Liver (tissue), 8 donors: ENCODE measurements at regions not wholly inside any gene's neighbourhood (a gene's known extent, or its start where the extent isn't known, plus 50 kb on each side); places are given as distances from the start of the nearest gene placed in this dataset.

Source experiments
- DNase-seq: peaks from one replicate; pipeline ENCODE4 v3.0.0-alpha.2; 2017; ENCODE audit warnings: low spot score
- H3K27ac ChIP-seq, 2 donors: one replicate each; pipeline ENCODE4 v1.7.0; 2013; ENCODE audit warnings: inconsistent platforms in 2 of 2, low read length in 2 of 2, control low read depth in 1 of 2, low read depth in 1 of 2, mild to moderate bottlenecking in 1 of 2
- H3K27me3 ChIP-seq, 4 donors: one replicate each; pipeline versions ENCODE4 v1.6.1 to v1.7.0; 2013; ENCODE audit warnings: low read length in 3 of 4, inconsistent platforms in 1 of 4, mild to moderate bottlenecking in 1 of 4, moderate library complexity in 1 of 4; ENCODE audit not compliant: control insufficient read depth in 4 of 4, insufficient read depth in 4 of 4
- H3K36me3 ChIP-seq, 4 donors: one replicate each; pipeline versions ENCODE4 v1.6.1 to v1.7.0; 2013; ENCODE audit warnings: low read length in 3 of 4, mild to moderate bottlenecking in 3 of 4, low read depth in 1 of 4, moderate library complexity in 1 of 4; ENCODE audit not compliant: control insufficient read depth in 4 of 4, insufficient read depth in 3 of 4
- H3K4me1 ChIP-seq, 4 donors: one replicate each; pipeline versions ENCODE4 v1.6.1 to v1.7.0; 2013; ENCODE audit warnings: low read length in 3 of 4, mild to moderate bottlenecking in 3 of 4, moderate library complexity in 1 of 4; ENCODE audit not compliant: control insufficient read depth in 4 of 4, insufficient read depth in 4 of 4
- H3K4me3 ChIP-seq, 3 donors: one replicate each; pipeline versions ENCODE4 v1.6.1 to v1.7.0; 2013; ENCODE audit warnings: low read length in 3 of 3, control low read depth in 1 of 3, low read depth in 1 of 3, mild to moderate bottlenecking in 1 of 3
- H3K9ac ChIP-seq, 2 donors: one replicate each; pipeline ENCODE4 v1.7.0; 2013; ENCODE audit warnings: low read length in 2 of 2, mild to moderate bottlenecking in 2 of 2, moderate library complexity in 2 of 2, control low read depth in 1 of 2, low read depth in 1 of 2
- H3K9me3 ChIP-seq, 4 donors: one replicate each; pipeline versions ENCODE4 v1.6.1 to v1.7.0; 2013; ENCODE audit warnings: low read length in 3 of 4; ENCODE audit not compliant: control insufficient read depth in 4 of 4
- ATF3 ChIP-seq: IDR thresholded peaks from 2 replicates; pipeline ENCODE4 v1.6.1; 2016; ENCODE audit warnings: antibody characterized with exemption
- CTCF ChIP-seq: fragments of 150-350 bp; IDR thresholded peaks from 2 replicates; pipeline ENCODE4 v1.5.1; 2017; ENCODE audit warnings: improper control_type of control experiment, low read depth, low read length; ENCODE audit not compliant: missing input control
- EGR1 ChIP-seq, 2 donors: IDR thresholded peaks; 2 replicates each; pipeline ENCODE4 v1.6.1; 2016 to 2018; ENCODE audit warnings: antibody characterized with exemption in 2 of 2, low read depth in 2 of 2
- FOXA1 ChIP-seq: IDR thresholded peaks from 2 replicates; pipeline ENCODE4 v1.6.1; 2016; ENCODE audit warnings: antibody characterized with exemption
- FOXA2 ChIP-seq: IDR thresholded peaks from 2 replicates; pipeline ENCODE4 v1.6.1; 2016; ENCODE audit warnings: antibody characterized with exemption
- GABPA ChIP-seq, 2 donors: IDR thresholded peaks in 1 of 2; conservative IDR thresholded peaks in 1 of 2; 2 replicates each; pipeline ENCODE4 v1.6.1; 2016; ENCODE audit warnings: antibody characterized with exemption in 2 of 2, mild to moderate bottlenecking in 1 of 2, moderate library complexity in 1 of 2
- HNF4A ChIP-seq, 2 donors: conservative IDR thresholded peaks; 2 replicates each; pipeline ENCODE4 v1.6.1; 2016; ENCODE audit warnings: antibody characterized with exemption in 2 of 2, mild to moderate bottlenecking in 2 of 2
- HNF4G ChIP-seq: IDR thresholded peaks from 2 replicates; pipeline ENCODE4 v1.6.1; 2016; ENCODE audit warnings: antibody characterized with exemption
- MAX ChIP-seq: IDR thresholded peaks from 2 replicates; pipeline ENCODE4 v1.6.1; 2016; ENCODE audit warnings: antibody characterized with exemption
- RAD21 ChIP-seq, 2 donors: IDR thresholded peaks; 2 replicates each; pipeline ENCODE4 v1.6.1; 2016; ENCODE audit warnings: antibody characterized with exemption in 2 of 2, mild to moderate bottlenecking in 2 of 2
- REST ChIP-seq: IDR thresholded peaks from 2 replicates; pipeline ENCODE4 v1.6.1; 2016; ENCODE audit warnings: antibody characterized with exemption, mild to moderate bottlenecking
- RXRA ChIP-seq, 2 donors: IDR thresholded peaks; 2 replicates each; pipeline ENCODE4 v1.6.1; 2017 to 2018; ENCODE audit warnings: antibody characterized with exemption in 2 of 2, mild to moderate bottlenecking in 1 of 2
- SP1 ChIP-seq: IDR thresholded peaks from 2 replicates; pipeline ENCODE4 v1.6.1; 2018; ENCODE audit warnings: antibody characterized with exemption, mild to moderate bottlenecking
- TAF1 ChIP-seq: conservative IDR thresholded peaks from 2 replicates; pipeline ENCODE4 v1.6.1; 2016; ENCODE audit warnings: antibody characterized with exemption, mild to moderate bottlenecking
- YY1 ChIP-seq: IDR thresholded peaks from 2 replicates; pipeline ENCODE4 v1.6.1; 2016; ENCODE audit warnings: antibody characterized with exemption, mild to moderate bottlenecking
- ZBTB33 ChIP-seq: IDR thresholded peaks from 2 replicates; pipeline ENCODE4 v1.6.1; 2016; ENCODE audit warnings: antibody characterized with exemption
- WGBS: extraction: QIAGEN DNeasy Blood & Tissue Kit; methylation state at CpG from one replicate; pipeline ENCODE4 v1.1.7; 2013; 5-methylcytosine and 5-hydroxymethylcytosine counted together
- donor health status: healthy.
- donor health status: healthy.
- donor health status: healthy.
- donor health status: healthy.
- donor health status: healthy.

GRCh38 chr6:147704691-147705090 is 196.2 kb downstream of the SAMD5 start:
- Histone ChIP-seq H3K4me1 (no peaks in the 10 kb centered on the region), H3K4me3 (no peak overlapping the region), H3K9me3 (no peaks in the 10 kb centered on the region), H3K27me3 (no peaks in the 10 kb centered on the region), H3K9ac (no peak overlapping the region), H3K36me3 (no peaks in the 10 kb centered on the region), H3K27ac (no peak overlapping the region)
- DNase-seq, result no peak
- TF ChIP-seq FOXA1, result no peak
- no peak for TF ChIP-seq FOXA2
- WGBS, result 92% methylated on average over 5 of the region's 5 CpGs

- TF ChIP-seq FOXA2 (no peak), YY1 (no peak), TAF1 (no peak), EGR1 (IDR thresholded peaks at IDR 0.05; ENCODE audit: low read depth in 2 of 2) (no peak), REST (no peak), FOXA1 (no peak), HNF4G (no peak), ZBTB33 (no peak), GABPA (IDR thresholded peaks at IDR 0.05 in 1 of 2, conservative IDR thresholded peaks at IDR 0.05 in 1 of 2) (no peak), SP1 (no peak), ATF3 (no peak), RAD21 (IDR thresholded peaks at IDR 0.05) (no peak), MAX (no peak), CTCF (no peak), RXRA (IDR thresholded peaks at IDR 0.05) (no peak), HNF4A (conservative IDR thresholded peaks at IDR 0.05) (no peak)
- no peaks in the 10 kb centered on the region for H3K27me3 ChIP-seq
- no peaks in the 10 kb centered on the region for H3K4me1 ChIP-seq
- H3K4me3 ChIP-seq, result no peak overlapping the region
- no peaks in the 10 kb centered on the region for H3K9me3 ChIP-seq
- H3K36me3 ChIP-seq, result no peaks in the 10 kb centered on the region
- DNase-seq, result no peak
- H3K27ac ChIP-seq, result no peak overlapping the region
- no peak overlapping the region for H3K9ac ChIP-seq
These were observed 199.0 kb downstream of the SAMD5 start for GRCh38 chr6:147707524-147707923.
